Fibroblast of skin of left biceps (primary cell): ENCODE measurements at regions not wholly inside any gene's neighbourhood (a gene's known extent, or its start where the extent isn't known, plus 50 kb on each side); places are given as distances from the start of the nearest gene placed in this dataset.
"Not testable (repeated sequence)": the region's sequence is repeated elsewhere in the genome, so short reads cannot be mapped to it uniquely, and the experiment has no call there.

ENCODE experiments used
- DNase-seq, 2 experiments: peaks; one replicate each; pipeline ENCODE4 v3.0.0-alpha.2; 2013; ENCODE audit warnings: low read depth in 2 of 2

- DNase-seq: not testable (repeated sequence)
Observed at GRCh38 chr16:29130131-29130711, 145.4 kb downstream of the LAT start.

- DNase-seq: not testable (repeated sequence)
Observed at GRCh38 chr16:29129458-29130038, 144.7 kb downstream of the LAT start.

- not testable (repeated sequence) for DNase-seq
Observed at GRCh38 chr16:29128732-29129457, 144.0 kb downstream of the LAT start.

GRCh38 chr16:29127806-29128420 lies 143.1 kb downstream of the LAT start:
- DNase-seq: not testable (repeated sequence)

- no peak for DNase-seq
Observed at GRCh38 chr16:29126616-29127015, 141.8 kb downstream of the LAT start.

- DNase-seq: no peak
Observed at GRCh38 chr16:29126057-29126494, 141.2 kb downstream of the LAT start.

- no peak for DNase-seq
Observed at GRCh38 chr16:29124828-29125227, 140.0 kb downstream of the LAT start.

- DNase-seq: not testable (repeated sequence)
Observed at GRCh38 chr16:29124162-29124561, 139.3 kb downstream of the LAT start.

- DNase-seq: not testable (repeated sequence)
Observed at GRCh38 chr16:29120680-29121079, 135.8 kb downstream of the LAT start.

GRCh38 chr16:29118301-29118957 lies 133.6 kb downstream of the LAT start:
- DNase-seq: not testable (repeated sequence)

GRCh38 chr16:29117631-29118030 lies 132.8 kb downstream of the LAT start:
- no peak for DNase-seq

GRCh38 chr16:29116980-29117379 lies 132.1 kb downstream of the LAT start:
- no peak for DNase-seq

- not testable (repeated sequence) for DNase-seq
Observed at GRCh38 chr16:29116207-29116606, 131.4 kb downstream of the LAT start.

GRCh38 chr16:29115802-29116141 lies 130.9 kb downstream of the LAT start:
- not testable (repeated sequence) for DNase-seq

GRCh38 chr16:29114989-29115801 lies 130.3 kb downstream of the LAT start:
- peak in 1 of 2 experiments; percentile 6 for DNase-seq

- no peak for DNase-seq
Observed at GRCh38 chr16:29114574-29114973, 129.7 kb downstream of the LAT start.

GRCh38 chr16:29113446-29113845 lies 128.6 kb downstream of the LAT start:
- DNase-seq: not testable (repeated sequence)

GRCh38 chr16:29112755-29113347 lies 128.0 kb downstream of the LAT start:
- DNase-seq: no peak

- DNase-seq: not testable (repeated sequence)
Observed at GRCh38 chr16:29111901-29112680, 127.2 kb downstream of the LAT start.

- DNase-seq: no peak
Observed at GRCh38 chr16:29111421-29111820, 126.6 kb downstream of the LAT start.
